BJ (cell line): ENCODE measurements at regions not wholly inside any gene's neighbourhood (a gene's known extent, or its start where the extent isn't known, plus 50 kb on each side); places are given as distances from the start of the nearest gene placed in this dataset.

ENCODE experiments used
- CTCF ChIA-PET: fragments of 350-600 bp; formaldehyde crosslinking; extraction: SDS; loops from one replicate; lab custom pipeline; 2021; ENCODE audit warnings: antibody characterized with exemption, inconsistent platforms; lab: Yijun Ruan, JAX
- POLR2A ChIA-PET: fragments of 300-600 bp; sonication (Branson Sonifier 250); formaldehyde crosslinking; extraction: SDS; loops from one replicate; lab custom pipeline; 2021; ENCODE audit warnings: antibody characterized with exemption; lab: Charles Lee
- DNase-seq: peaks from one replicate; pipeline ENCODE4 v3.0.0-alpha.2; 2011; ENCODE audit warnings: low read depth
- H3K27me3 ChIP-seq: 2 replicates; pipeline ENCODE4 v1.6.0; 2011; ENCODE audit warnings: low read length; ENCODE audit not compliant: control insufficient read depth, insufficient read depth
- H3K36me3 ChIP-seq: 2 replicates; pipeline ENCODE4 v1.5.1; 2011; ENCODE audit warnings: low read length; ENCODE audit not compliant: control insufficient read depth, insufficient read depth
- H3K4me3 ChIP-seq: 2 replicates; pipeline ENCODE4 v1.5.1; 2011; ENCODE audit warnings: low read depth, mild to moderate bottlenecking, control low read depth, low read length
- TF ChIP-seq, protein P1 (sequence below): IDR thresholded peaks from 2 replicates; pipeline ENCODE4 v1.5.1; 2011; ENCODE audit warnings: low read depth, mild to moderate bottlenecking, control low read depth, inconsistent platforms, low read length, moderate library complexity; ENCODE audit not compliant: insufficient read depth

GRCh38 chr3:117404730-117405129, 695.2 kb downstream of the TUSC7 start:
- no peak for DNase-seq
- POLR2A ChIA-PET, result no interaction called here
- Histone ChIP-seq H3K36me3 (no peaks in the 10 kb centered on the region), H3K4me3 (no peak overlapping the region), H3K27me3 (no peaks in the 10 kb centered on the region)
- CTCF ChIA-PET, result interaction anchor here (0.7 kb wide), 1 partner anchor 46 kb away, joined by 3 read pairs; no protein-coding TSS in a partner anchor
- TF ChIP-seq, protein P1, sequence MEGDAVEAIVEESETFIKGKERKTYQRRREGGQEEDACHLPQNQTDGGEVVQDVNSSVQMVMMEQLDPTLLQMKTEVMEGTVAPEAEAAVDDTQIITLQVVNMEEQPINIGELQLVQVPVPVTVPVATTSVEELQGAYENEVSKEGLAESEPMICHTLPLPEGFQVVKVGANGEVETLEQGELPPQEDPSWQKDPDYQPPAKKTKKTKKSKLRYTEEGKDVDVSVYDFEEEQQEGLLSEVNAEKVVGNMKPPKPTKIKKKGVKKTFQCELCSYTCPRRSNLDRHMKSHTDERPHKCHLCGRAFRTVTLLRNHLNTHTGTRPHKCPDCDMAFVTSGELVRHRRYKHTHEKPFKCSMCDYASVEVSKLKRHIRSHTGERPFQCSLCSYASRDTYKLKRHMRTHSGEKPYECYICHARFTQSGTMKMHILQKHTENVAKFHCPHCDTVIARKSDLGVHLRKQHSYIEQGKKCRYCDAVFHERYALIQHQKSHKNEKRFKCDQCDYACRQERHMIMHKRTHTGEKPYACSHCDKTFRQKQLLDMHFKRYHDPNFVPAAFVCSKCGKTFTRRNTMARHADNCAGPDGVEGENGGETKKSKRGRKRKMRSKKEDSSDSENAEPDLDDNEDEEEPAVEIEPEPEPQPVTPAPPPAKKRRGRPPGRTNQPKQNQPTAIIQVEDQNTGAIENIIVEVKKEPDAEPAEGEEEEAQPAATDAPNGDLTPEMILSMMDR, result no peak

DNA sequence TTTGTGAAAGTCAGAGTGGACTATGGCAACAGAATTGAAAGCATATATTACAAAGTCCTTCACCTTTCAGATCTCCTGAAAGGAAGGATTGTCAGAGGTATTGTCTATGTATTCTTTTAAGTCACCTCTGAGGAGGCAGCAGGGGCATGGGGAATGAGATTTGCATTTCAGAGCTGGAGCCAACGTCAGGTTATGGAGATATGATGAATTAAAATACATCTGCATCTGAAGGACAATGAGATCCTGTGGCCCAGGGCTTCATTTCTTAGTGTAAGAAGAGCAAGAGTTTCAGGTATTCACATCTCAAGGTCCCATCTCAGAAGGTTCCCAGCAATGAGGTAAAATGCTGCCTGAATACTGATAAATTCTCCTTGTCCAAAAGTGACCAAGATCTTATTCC, 695.8 kb downstream of the TUSC7 start:
- no peak for DNase-seq
- TF ChIP-seq, protein P1, result no peak
- Histone ChIP-seq H3K4me3 (no peak overlapping the region), H3K36me3 (no peaks in the 10 kb centered on the region), H3K27me3 (no peaks in the 10 kb centered on the region)
- CTCF ChIA-PET, result no interaction called here
- POLR2A ChIA-PET, result no interaction called here

DNA sequence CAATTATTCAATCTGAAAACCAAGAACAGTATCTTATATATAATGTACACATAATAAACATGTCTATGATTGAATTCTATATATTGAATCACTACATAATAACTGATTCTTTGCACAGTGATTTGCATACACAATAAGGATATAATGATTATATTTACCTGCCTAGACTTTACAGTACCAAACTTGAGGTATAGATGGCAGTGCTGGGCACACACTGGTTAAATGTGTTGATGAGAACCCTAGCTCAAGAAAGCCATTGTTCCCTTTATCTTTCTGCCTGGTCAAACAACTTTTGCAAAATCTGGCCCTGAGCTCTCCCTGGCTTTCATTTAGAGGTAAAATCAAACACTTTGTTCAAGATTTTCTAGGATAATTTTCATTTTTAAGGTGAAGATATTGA, 697.7 kb downstream of the TUSC7 start:
- CTCF ChIA-PET, result no interaction called here
- DNase-seq, result no peak

DNA sequence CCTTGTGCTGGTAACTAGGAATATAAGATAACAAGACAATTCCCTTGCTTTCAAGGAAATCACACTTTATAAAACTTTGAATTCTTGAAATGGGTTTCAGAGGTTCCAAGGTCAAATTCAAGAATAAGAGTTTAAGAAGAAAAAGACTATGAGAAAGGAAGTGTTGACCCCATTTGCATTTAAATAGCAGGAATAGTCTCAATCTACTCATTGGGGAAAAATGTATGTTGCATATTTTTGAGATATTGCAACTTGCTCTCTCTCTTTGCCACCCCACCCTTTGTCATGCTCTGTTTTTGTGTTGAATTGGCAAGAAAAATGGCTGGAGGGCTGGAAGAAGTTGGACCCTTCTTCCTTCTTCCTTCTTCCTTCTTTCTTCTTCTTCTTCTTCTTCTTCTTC, 699.2 kb downstream of the TUSC7 start:
- no peaks in the 10 kb centered on the region for H3K27me3 ChIP-seq
- H3K4me3 ChIP-seq, result no peak overlapping the region
- ChIA-PET CTCF (interaction anchor here (0.7 kb wide), 2 partner anchors 8 to 38 kb away, joined by 3 to 4 read pairs; no protein-coding TSS in a partner anchor), POLR2A (no interaction called here)
- no peaks in the 10 kb centered on the region for H3K36me3 ChIP-seq
- TF ChIP-seq, protein P1, result no peak
- peak; percentile 19 for DNase-seq

More for the DNA sequence above, 697.7 kb downstream of the TUSC7 start:
- TF ChIP-seq, protein P1, result peak; percentile 31; the same call in 1 of the 2 replicates
- H3K4me3 ChIP-seq, result no peak overlapping the region
- POLR2A ChIA-PET, result no interaction called here
- no peaks in the 10 kb centered on the region for H3K27me3 ChIP-seq
- H3K36me3 ChIP-seq, result no peaks in the 10 kb centered on the region

DNA sequence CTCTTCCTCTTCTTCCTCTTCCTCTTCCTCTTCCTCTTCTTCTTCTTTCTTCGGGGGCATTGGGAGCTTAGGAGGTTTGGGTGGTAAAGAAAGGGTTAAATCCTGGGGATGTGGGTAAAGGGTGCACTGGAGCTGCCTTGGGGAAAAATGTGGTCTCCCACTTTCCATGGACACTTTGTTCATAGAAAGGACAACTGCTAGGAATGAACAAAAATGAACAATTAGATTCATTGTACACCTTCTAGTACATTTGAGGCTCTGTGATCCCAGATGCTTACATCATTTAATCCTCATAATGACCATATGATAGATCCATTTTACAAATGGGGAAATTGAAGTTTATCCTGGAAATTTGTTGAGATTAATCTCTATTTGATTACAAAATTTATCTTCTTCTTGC, 699.7 kb downstream of the TUSC7 start:
- ChIA-PET POLR2A (no interaction called here), CTCF (interaction anchor here (0.7 kb wide), 2 partner anchors 9 to 38 kb away, joined by 3 to 4 read pairs; no protein-coding TSS in a partner anchor)
- DNase-seq, result no peak
- Histone ChIP-seq H3K4me3 (no peak overlapping the region), H3K27me3 (no peaks in the 10 kb centered on the region), H3K36me3 (no peaks in the 10 kb centered on the region)
- TF ChIP-seq, protein P1, result no peak
